Naive thymus-derived CD4-positive, alpha-beta T cell (primary cell): ENCODE measurements at regions not wholly inside any gene's neighbourhood (a gene's known extent, or its start where the extent isn't known, plus 50 kb on each side); places are given as distances from the start of the nearest gene placed in this dataset.

Experiments
- ATAC-seq: fragments of 150-1000 bp; cut with Tn5 transposase; 2 replicates; pipeline ENCODE4 v1.10.0; 2021; ENCODE audit warnings: mild to moderate bottlenecking, moderate library complexity
- CTCF ChIA-PET: fragments of 350-600 bp; sonication (Branson Sonifier 250); formaldehyde crosslinking; loops from one replicate; lab custom pipeline; 2021; ENCODE audit warnings: antibody characterized with exemption; lab: Charles Lee
- POLR2A ChIA-PET: fragments of 350-600 bp; sonication (Branson Sonifier 250); formaldehyde crosslinking; loops from one replicate; lab custom pipeline; 2021; ENCODE audit warnings: antibody characterized with exemption, inconsistent platforms; lab: Charles Lee
- DNase-seq, 9 donors: peaks; one replicate each; pipeline versions ENCODE4 v3.0.0 to v3.0.0-alpha.2; 2020 to 2022; ENCODE audit warnings: mixed read lengths in 1 of 9
- H3K27ac ChIP-seq: one replicate; pipeline ENCODE4 v1.7.0; 2013; ENCODE audit warnings: mild to moderate bottlenecking, low read depth, low read length, moderate library complexity
- H3K27me3 ChIP-seq, 2 donors: one replicate each; pipeline ENCODE4 v1.7.0; 2013; ENCODE audit warnings: low read length in 2 of 2, mild to moderate bottlenecking in 2 of 2, moderate library complexity in 2 of 2; ENCODE audit not compliant: control insufficient read depth in 2 of 2, insufficient read depth in 2 of 2
- H3K36me3 ChIP-seq, 3 experiments: 1 replicate in 2 of 3; 2 replicates in 1 of 3; pipeline ENCODE4 v1.7.0; 2013; ENCODE audit warnings: low read length in 3 of 3, mild to moderate bottlenecking in 3 of 3, moderate library complexity in 1 of 3; ENCODE audit not compliant: insufficient read depth in 3 of 3, control insufficient read depth in 2 of 3
- H3K4me1 ChIP-seq, 2 donors: one replicate each; pipeline ENCODE4 v1.7.0; 2013; ENCODE audit warnings: low read length in 2 of 2, mild to moderate bottlenecking in 2 of 2, moderate library complexity in 1 of 2; ENCODE audit not compliant: control insufficient read depth in 2 of 2, insufficient read depth in 2 of 2
- H3K4me3 ChIP-seq: 2 replicates; pipeline ENCODE4 v1.7.0; 2013; ENCODE audit warnings: mild to moderate bottlenecking, low read length
- H3K9me3 ChIP-seq, 3 experiments: 1 replicate in 2 of 3; 2 replicates in 1 of 3; pipeline ENCODE4 v1.7.0; 2013; ENCODE audit warnings: low read length in 3 of 3; ENCODE audit not compliant: control insufficient read depth in 2 of 3
- H3K27ac Mint-ChIP-seq, 9 donors: one replicate each; pipeline ENCODE4 v1.8.0; 2020 to 2022; ENCODE audit warnings: mixed read lengths in 9 of 9, mild to moderate bottlenecking in 8 of 9, moderate library complexity in 5 of 9, inconsistent platforms in 2 of 9
- H3K27me3 Mint-ChIP-seq, 5 donors: one replicate each; pipeline ENCODE4 v1.8.0; 2021 to 2022; ENCODE audit warnings: mixed read lengths in 5 of 5, mild to moderate bottlenecking in 1 of 5
- H3K36me3 Mint-ChIP-seq, 5 donors: one replicate each; pipeline ENCODE4 v1.8.0; 2020 to 2022; ENCODE audit warnings: mixed read lengths in 5 of 5, mild to moderate bottlenecking in 3 of 5, inconsistent platforms in 1 of 5
- H3K4me1 Mint-ChIP-seq, 7 donors: one replicate each; pipeline ENCODE4 v1.8.0; 2020 to 2022; ENCODE audit warnings: mixed read lengths in 7 of 7, mild to moderate bottlenecking in 3 of 7, inconsistent platforms in 1 of 7
- H3K4me3 Mint-ChIP-seq, 10 donors: one replicate each; pipeline ENCODE4 v1.8.0; 2020 to 2022; ENCODE audit warnings: mild to moderate bottlenecking in 10 of 10, mixed read lengths in 10 of 10, moderate library complexity in 6 of 10, inconsistent platforms in 2 of 10
- H3K9me3 Mint-ChIP-seq, 11 donors: one replicate each; pipeline ENCODE4 v1.8.0; 2020 to 2022; ENCODE audit warnings: mixed read lengths in 11 of 11, mild to moderate bottlenecking in 4 of 11, inconsistent platforms in 1 of 11, moderate library complexity in 1 of 11
- intact Hi-C, 2 donors: fragments of 100-400 bp; cut with micrococcal nuclease; formaldehyde crosslinking; loops; one replicate each; pipeline ENCODE4 v1.15.1; 2023

- peaks cover 0 to 3% (median 0%) of the 10 kb centered on the region in 7 donors for H3K4me1 Mint-ChIP-seq
- no peaks in the 10 kb centered on the region for H3K9me3 Mint-ChIP-seq
- no peak overlapping the region for H3K27ac Mint-ChIP-seq
- Histone ChIP-seq H3K27me3 (no peaks in the 10 kb centered on the region), H3K9me3 (no peaks in the 10 kb centered on the region), H3K4me3 (no peak overlapping the region), H3K4me1 (no peaks in the 10 kb centered on the region), H3K36me3 (no peaks in the 10 kb centered on the region), H3K27ac (no peak overlapping the region)
- DNase-seq, result no peak
- no peak for ATAC-seq
- intact Hi-C loops, result no loop called here
- H3K27me3 Mint-ChIP-seq, result peaks cover 0 to 46% (median 38%) of the 10 kb centered on the region in 5 donors
- H3K4me3 Mint-ChIP-seq, result no peak overlapping the region
- ChIA-PET CTCF (no interaction called here), POLR2A (no interaction called here)
- H3K36me3 Mint-ChIP-seq, result no peaks in the 10 kb centered on the region
These were observed 256.5 kb downstream of the C4orf33 start for GRCh38 chr4:129352480-129352879.

GRCh38 chr4:129353490-129353889 is 257.5 kb downstream of the C4orf33 start:
- H3K4me3 ChIP-seq, result no peak overlapping the region
- intact Hi-C loops, result no loop called here
- Mint-ChIP-seq H3K9me3 (no peaks in the 10 kb centered on the region), H3K36me3 (no peaks in the 10 kb centered on the region), H3K27me3 (peaks cover 3 to 48% (median 38%) of the 10 kb centered on the region in 5 donors), H3K27ac (no peak overlapping the region), H3K4me1 (peaks cover 0 to 3% (median 0%) of the 10 kb centered on the region in 7 donors), H3K4me3 (no peak overlapping the region)
- no peaks in the 10 kb centered on the region for H3K36me3 ChIP-seq
- H3K27me3 ChIP-seq, result no peaks in the 10 kb centered on the region
- H3K4me1 ChIP-seq, result no peaks in the 10 kb centered on the region
- no peak overlapping the region for H3K27ac ChIP-seq
- H3K9me3 ChIP-seq, result no peaks in the 10 kb centered on the region
- POLR2A ChIA-PET, result no interaction called here
- CTCF ChIA-PET, result no interaction called here
- no peak for ATAC-seq
- DNase-seq, result no peak

- no peak overlapping the region for H3K4me3 ChIP-seq
- CTCF ChIA-PET, result interaction anchor here (1.0 kb wide), 1 partner anchor 8 kb away, joined by 3 read pairs; no protein-coding TSS in a partner anchor
- H3K9me3 Mint-ChIP-seq, result no peaks in the 10 kb centered on the region
- H3K27ac Mint-ChIP-seq, result no peak overlapping the region
- intact Hi-C loops, result no loop called here
- H3K36me3 Mint-ChIP-seq, result no peaks in the 10 kb centered on the region
- no peak for DNase-seq
- H3K36me3 ChIP-seq, result no peaks in the 10 kb centered on the region
- H3K4me3 Mint-ChIP-seq, result no peak overlapping the region
- no peaks in the 10 kb centered on the region for H3K9me3 ChIP-seq
- peaks cover 0 to 2% (median 0%) of the 10 kb centered on the region in 7 donors for H3K4me1 Mint-ChIP-seq
- no peak overlapping the region for H3K27ac ChIP-seq
- POLR2A ChIA-PET, result no interaction called here
- no peak for ATAC-seq
- H3K27me3 Mint-ChIP-seq, result peaks cover 3 to 52% (median 39%) of the 10 kb centered on the region in 5 donors
- no peaks in the 10 kb centered on the region for H3K4me1 ChIP-seq
- H3K27me3 ChIP-seq, result no peaks in the 10 kb centered on the region
These were observed 259.1 kb downstream of the C4orf33 start for GRCh38 chr4:129355031-129355430.

GRCh38 chr4:129355516-129355915 is 259.6 kb downstream of the C4orf33 start:
- intact Hi-C loops, result no loop called here
- no peak overlapping the region for H3K27ac ChIP-seq
- DNase-seq (no peak), ATAC-seq (no peak)
- no peaks in the 10 kb centered on the region for H3K9me3 ChIP-seq
- H3K27me3 ChIP-seq, result no peaks in the 10 kb centered on the region
- no peak overlapping the region for H3K4me3 ChIP-seq
- ChIA-PET CTCF (no interaction called here), POLR2A (no interaction called here)
- Mint-ChIP-seq H3K27me3 (peaks cover 3 to 48% (median 36%) of the 10 kb centered on the region in 5 donors), H3K4me1 (peaks cover 0 to 2% (median 0%) of the 10 kb centered on the region in 7 donors), H3K4me3 (no peak overlapping the region), H3K9me3 (no peaks in the 10 kb centered on the region), H3K36me3 (no peaks in the 10 kb centered on the region), H3K27ac (no peak overlapping the region)
- no peaks in the 10 kb centered on the region for H3K4me1 ChIP-seq
- H3K36me3 ChIP-seq, result no peaks in the 10 kb centered on the region

GRCh38 chr4:129358571-129358970 is 262.6 kb downstream of the C4orf33 start:
- intact Hi-C loops, result no loop called here
- no peaks in the 10 kb centered on the region for H3K36me3 Mint-ChIP-seq
- no peaks in the 10 kb centered on the region for H3K4me1 ChIP-seq
- H3K4me1 Mint-ChIP-seq, result peaks cover 0 to 6% (median 0%) of the 10 kb centered on the region in 7 donors
- H3K27ac ChIP-seq, result no peak overlapping the region
- H3K9me3 Mint-ChIP-seq, result no peaks in the 10 kb centered on the region
- DNase-seq (no peak), ATAC-seq (no peak)
- no peaks in the 10 kb centered on the region for H3K36me3 ChIP-seq
- no peaks in the 10 kb centered on the region for H3K27me3 ChIP-seq
- POLR2A ChIA-PET, result no interaction called here
- no peak overlapping the region for H3K27ac Mint-ChIP-seq
- CTCF ChIA-PET, result no interaction called here
- H3K9me3 ChIP-seq, result no peaks in the 10 kb centered on the region
- peaks cover 3 to 45% (median 36%) of the 10 kb centered on the region in 5 donors for H3K27me3 Mint-ChIP-seq
- no peak overlapping the region for H3K4me3 ChIP-seq
- H3K4me3 Mint-ChIP-seq, result no peak overlapping the region

DNA sequence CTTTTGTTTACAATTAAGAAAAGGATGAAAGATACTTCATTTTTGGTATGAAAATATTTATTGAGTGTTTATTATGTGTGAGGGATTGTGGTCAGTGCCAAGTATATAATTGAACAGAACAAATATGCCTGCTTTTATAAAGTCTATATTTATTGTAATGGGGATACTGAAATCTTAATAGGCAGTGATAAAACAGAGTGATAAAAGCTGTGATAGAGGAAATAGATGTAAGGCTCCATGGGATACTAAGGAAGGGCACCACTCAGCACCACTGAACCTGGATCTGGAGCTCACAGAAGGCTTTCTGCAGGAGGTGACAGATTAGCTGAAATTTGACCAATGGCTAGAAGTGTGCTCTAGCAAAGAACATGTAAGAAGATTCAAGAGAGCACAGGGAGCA is 263.5 kb downstream of the C4orf33 start:
- Histone ChIP-seq H3K9me3 (no peaks in the 10 kb centered on the region), H3K4me3 (no peak overlapping the region), H3K36me3 (no peaks in the 10 kb centered on the region), H3K27ac (no peak overlapping the region), H3K27me3 (no peaks in the 10 kb centered on the region), H3K4me1 (no peaks in the 10 kb centered on the region)
- DNase-seq, result no peak
- ChIA-PET CTCF (interaction anchor here (0.6 kb wide), 1 partner anchor 11 kb away, joined by 8 read pairs; no protein-coding TSS in a partner anchor), POLR2A (no interaction called here)
- H3K9me3 Mint-ChIP-seq, result no peaks in the 10 kb centered on the region
- H3K27me3 Mint-ChIP-seq, result peaks cover 3 to 40% (median 27%) of the 10 kb centered on the region in 5 donors
- intact Hi-C loops, result no loop called here
- no peak overlapping the region for H3K27ac Mint-ChIP-seq
- no peak overlapping the region for H3K4me3 Mint-ChIP-seq
- peaks cover 0 to 4% (median 0%) of the 10 kb centered on the region in 7 donors for H3K4me1 Mint-ChIP-seq
- no peaks in the 10 kb centered on the region for H3K36me3 Mint-ChIP-seq
- no peak for ATAC-seq

DNA sequence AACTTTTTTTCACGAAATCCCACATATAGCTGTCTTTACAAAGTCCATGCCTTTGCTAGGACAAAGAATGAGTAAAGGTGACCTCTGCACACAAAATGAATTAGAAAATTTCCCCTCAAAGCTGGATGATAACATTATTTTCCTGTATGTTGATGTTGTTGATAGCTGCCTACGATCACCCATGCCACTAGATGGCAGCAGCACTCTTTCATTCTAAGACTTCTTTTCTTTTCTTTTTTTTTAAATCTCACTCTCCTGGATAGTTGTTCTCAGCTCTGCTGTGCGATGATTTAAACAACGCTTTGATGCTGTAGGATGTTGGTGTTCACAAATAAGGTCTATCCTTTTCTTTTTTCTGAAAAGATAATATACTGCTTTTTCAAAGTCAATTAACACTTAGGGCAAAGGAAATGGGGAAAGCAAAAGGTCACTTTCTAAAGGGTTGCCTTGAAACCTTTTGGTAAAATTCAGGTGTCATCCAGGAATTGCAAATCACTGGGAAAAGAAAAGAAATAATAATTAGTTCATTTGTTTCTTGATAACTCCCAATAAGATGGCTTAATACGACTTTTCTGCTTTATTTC is 266.8 kb downstream of the C4orf33 start:
- peak; percentile 60 for ATAC-seq
- Histone ChIP-seq H3K27ac (no peak overlapping the region), H3K27me3 (no peaks in the 10 kb centered on the region), H3K36me3 (no peaks in the 10 kb centered on the region), H3K9me3 (no peaks in the 10 kb centered on the region), H3K4me1 (no peaks in the 10 kb centered on the region), H3K4me3 (no peak overlapping the region)
- DNase-seq, result peak in 8 of 9 donors; percentile 2 to 60 (median 36)
- POLR2A ChIA-PET, result no interaction called here
- no peak overlapping the region for H3K4me3 Mint-ChIP-seq
- CTCF ChIA-PET, result interaction anchor here (1.0 to 1.1 kb wide), 2 partner anchors 8 to 15 kb away, joined by 3 read pairs; no protein-coding TSS in a partner anchor
- no peaks in the 10 kb centered on the region for H3K36me3 Mint-ChIP-seq
- peaks cover 0 to 4% (median 0%) of the 10 kb centered on the region in 7 donors for H3K4me1 Mint-ChIP-seq
- no peak overlapping the region for H3K27ac Mint-ChIP-seq
- H3K9me3 Mint-ChIP-seq, result no peaks in the 10 kb centered on the region
- peaks cover 3 to 37% (median 10%) of the 10 kb centered on the region in 5 donors for H3K27me3 Mint-ChIP-seq
- intact Hi-C loops, result loop anchor here in 1 of 2 donors (1.0 kb wide), 1 partner anchor 279 kb away; no protein-coding TSS in a partner anchor
